GM19043 (cell line): ENCODE measurements at regions not wholly inside any gene's neighbourhood (a gene's known extent, or its start where the extent isn't known, plus 50 kb on each side); places are given as distances from the start of the nearest gene placed in this dataset.
"Not testable (repeated sequence)": the region's sequence is repeated elsewhere in the genome, so short reads cannot be mapped to it uniquely, and the experiment has no call there.

Experiments
- ATAC-seq: cut with Tn5 transposase; IDR thresholded peaks from one replicate; pipeline ENCODE4 v1.9.1; 2021; ENCODE audit warnings: low read depth; ENCODE audit not compliant: unreplicated experiment

- ATAC-seq: no peak
Observed at GRCh38 chr3:177852001-177852807, 654.9 kb upstream of the TBL1XR1 start.

DNA sequence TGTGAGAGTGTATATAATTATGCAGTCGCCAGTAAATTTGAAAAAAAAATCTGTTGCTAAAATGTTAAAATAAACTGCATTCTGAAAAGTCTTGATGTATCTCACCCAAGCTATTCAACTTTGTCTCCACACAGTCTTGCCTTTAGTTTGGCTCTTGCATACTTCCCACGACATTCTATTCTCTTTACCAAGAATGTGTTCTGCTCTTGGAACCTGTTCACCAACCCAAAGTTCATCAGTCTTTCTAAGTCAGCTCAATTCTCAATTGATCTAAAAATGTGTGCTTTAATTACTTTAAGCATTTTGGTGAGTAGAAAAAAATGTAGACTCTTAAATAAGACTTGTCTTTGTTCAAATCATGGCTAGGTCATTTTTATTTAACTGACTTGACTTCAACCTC, 657.7 kb upstream of the TBL1XR1 start:
- no peak for ATAC-seq

GRCh38 chr3:177860184-177860583, 662.9 kb upstream of the TBL1XR1 start:
- ATAC-seq: no peak

GRCh38 chr3:177862962-177863491, 665.7 kb upstream of the TBL1XR1 start:
- no peak for ATAC-seq

- not testable (repeated sequence) for ATAC-seq
Observed at GRCh38 chr3:177871267-177871666, 665.0 kb upstream of the KCNMB2 start.

GRCh38 chr3:177878192-177878591, 658.0 kb upstream of the KCNMB2 start:
- no peak for ATAC-seq

- ATAC-seq: no peak
Observed at GRCh38 chr3:177878957-177879356, 657.3 kb upstream of the KCNMB2 start.

DNA sequence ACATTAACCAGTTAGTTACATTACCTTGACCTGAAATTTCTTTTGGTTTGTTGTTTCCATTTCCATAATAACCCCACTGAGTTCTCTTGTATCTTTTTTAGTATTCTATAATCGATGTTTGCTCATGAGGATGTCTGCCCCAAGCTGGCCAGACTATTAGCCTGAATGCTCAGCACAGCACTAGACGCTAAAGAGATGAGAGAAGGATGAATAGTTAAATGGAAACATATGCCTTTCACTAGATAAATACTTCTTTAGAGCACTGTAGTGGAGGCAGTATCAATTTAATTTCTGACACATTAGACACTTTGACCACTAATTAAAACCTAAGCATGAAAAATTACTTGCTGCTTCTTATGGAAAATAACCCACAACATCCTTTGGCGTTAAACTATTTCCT, 654.9 kb upstream of the KCNMB2 start:
- ATAC-seq: no peak

GRCh38 chr3:177882124-177882648, 654.0 kb upstream of the KCNMB2 start:
- no peak for ATAC-seq

DNA sequence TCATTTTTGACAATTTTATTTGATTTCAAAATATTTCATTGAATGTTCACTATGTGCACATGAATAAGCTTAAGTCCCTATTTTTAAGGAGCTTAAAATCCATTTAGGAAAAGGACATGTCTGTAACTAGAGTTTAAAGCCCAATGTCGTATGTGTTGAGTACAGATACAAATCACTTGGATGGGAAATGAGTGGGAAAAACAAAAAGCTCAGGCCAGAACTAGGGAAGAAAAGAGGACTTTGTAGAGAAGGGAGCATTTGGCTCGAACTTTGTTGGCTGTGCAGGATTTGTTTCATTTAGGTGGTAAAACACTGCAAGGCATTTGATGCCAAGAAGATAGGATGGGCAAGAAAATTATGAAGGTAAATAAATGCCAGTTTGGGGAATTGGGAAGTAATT, 653.1 kb upstream of the KCNMB2 start:
- no peak for ATAC-seq

- ATAC-seq: no peak
Observed at GRCh38 chr3:177883957-177884356, 652.3 kb upstream of the KCNMB2 start.

DNA sequence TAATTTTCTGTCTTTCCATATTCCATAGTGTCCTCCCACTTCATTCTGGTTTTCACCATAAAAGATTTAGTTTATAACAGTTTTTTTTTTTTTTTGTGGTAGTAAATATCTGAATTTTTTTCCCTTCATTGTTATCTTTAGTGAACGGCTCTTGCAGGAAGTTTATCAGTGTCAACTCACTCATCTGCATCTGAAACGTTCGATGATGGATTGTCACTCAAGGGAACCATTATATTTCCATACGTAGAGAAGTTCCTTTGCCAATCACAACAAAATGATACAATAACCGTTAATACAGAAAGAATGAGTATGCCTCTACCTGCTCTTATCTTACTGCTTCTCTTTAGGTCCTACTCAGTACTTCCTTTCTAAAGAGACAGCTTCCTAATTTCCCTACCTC, 651.2 kb upstream of the KCNMB2 start:
- ATAC-seq: no peak

- ATAC-seq: no peak
Observed at GRCh38 chr3:177886501-177886900, 649.7 kb upstream of the KCNMB2 start.

DNA sequence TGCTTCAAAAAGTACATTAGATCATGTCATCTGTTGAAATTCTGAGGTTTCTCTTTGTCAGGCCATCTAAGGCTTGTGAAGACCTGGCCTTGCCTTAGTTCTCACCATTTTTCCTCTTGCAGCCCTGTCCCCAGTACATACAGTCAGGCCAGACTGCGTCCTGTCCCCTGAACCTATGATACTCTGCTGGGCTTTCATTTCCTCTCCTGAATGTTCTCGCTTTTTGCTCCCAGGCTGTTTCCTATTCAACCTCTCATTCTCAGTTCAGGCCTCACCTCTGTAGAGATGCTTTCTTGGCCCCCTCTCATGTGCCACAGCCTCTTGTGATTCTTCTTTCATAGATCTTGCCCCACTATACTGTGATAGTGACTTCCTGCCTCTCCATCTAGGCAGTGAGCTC, 648.8 kb upstream of the KCNMB2 start:
- peak; percentile 71 for ATAC-seq

GRCh38 chr3:177889161-177889560, 647.1 kb upstream of the KCNMB2 start:
- ATAC-seq: no peak

DNA sequence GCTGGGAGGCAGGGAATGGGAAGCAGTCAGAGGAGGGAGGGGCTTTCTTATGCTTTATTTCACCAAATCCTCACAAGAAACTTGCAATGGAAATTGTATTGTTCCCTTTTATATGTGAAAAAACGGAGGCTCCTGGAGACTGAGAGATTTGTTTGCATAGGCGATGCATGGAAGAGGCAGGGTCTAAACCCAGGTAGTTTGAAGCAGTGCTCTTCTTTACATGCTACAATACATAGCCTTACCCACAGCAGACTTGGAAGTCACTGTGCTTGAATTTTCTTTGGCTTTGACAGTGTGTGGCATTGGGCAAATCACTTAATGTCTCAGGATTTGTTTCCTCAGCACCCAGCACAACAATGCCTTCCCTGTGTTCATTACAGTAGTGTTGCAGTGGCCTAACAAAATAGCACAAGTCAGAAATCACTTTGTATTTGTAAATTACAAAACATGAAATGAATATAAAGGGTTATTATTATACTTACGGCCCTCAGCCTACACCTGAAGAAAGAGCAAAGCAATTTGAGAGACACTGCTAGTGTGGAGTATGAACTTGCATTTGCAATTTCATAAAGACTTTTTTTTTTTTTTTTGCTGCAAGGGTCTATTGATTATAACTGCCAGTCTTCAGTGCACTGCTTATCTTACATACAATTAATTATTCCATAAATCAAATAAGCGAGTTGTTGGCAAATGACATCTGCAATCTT, 646.4 kb upstream of the KCNMB2 start:
- no peak for ATAC-seq

- ATAC-seq: no peak
Observed at GRCh38 chr3:177890359-177890683, 645.9 kb upstream of the KCNMB2 start.

GRCh38 chr3:177891569-177891968, 644.7 kb upstream of the KCNMB2 start:
- ATAC-seq: not testable (repeated sequence)

DNA sequence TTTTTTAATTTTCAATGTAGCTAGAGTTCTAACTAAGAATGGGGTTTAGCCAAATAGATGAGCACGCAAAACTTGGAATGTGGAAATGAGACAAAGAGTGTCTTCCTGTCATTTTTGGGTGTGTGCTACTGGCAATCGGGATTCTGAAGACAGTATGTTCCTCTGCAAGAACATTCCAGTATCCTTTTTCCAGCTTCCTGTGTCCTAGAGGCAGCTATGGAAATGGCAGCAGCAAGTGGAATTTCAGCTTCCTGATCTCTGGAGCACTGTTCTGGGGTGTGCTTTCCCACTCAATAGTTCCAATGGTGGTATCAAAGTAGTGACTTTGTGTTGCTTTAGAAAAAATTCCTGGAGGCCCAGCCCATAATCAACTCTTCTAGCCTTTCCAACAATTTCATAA, 642.9 kb upstream of the KCNMB2 start:
- ATAC-seq: no peak

DNA sequence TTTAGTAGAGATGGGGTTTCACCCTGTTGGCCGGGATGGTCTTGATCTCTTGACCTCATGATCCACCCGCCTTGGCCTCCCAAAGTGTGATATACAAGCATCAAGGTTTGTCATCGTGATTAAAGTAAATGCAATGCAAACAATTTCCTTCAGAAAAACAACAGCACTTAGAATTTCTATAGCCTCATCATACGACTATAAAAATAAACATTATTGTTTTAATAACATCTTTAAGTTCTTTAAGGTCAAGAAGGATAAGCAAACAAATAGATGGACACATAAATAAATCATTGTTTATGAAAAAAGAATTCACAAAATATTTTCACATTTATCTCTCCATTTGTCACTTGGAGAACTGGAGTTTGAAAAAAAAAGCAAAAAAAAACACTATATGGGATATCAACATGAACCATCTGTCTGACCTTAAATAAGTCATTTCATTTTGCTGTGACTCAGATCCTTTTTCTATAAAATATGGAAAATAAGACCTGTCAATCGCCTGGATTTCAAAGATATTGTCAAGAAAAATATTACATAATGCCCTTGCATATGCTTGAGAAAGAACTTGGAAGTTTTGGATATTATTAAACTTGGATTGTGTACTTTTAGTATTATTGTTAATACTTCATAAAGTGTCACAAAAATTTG, 642.0 kb upstream of the KCNMB2 start:
- ATAC-seq: no peak

DNA sequence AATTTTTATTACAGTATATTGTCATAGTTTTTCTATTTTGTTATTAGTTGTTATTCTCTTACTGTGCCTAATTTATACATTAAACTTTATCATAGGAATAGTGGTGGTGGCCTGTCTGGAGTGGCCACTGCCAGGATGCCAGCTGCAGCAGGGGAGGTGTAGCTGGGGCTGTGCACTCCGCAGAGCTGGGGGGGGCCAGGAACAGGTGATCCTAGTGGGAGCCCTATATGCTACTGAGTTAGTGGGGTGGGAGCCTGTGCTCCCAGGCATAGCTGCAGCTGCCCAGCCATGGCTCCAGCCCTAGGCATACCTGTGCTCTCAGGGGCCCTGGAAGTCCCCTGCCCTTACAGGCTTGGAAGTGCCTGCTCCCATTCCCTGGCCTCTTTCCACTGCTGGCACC, 638.1 kb upstream of the KCNMB2 start:
- ATAC-seq: no peak
